ENCODE measurements at regions not wholly inside any gene's neighbourhood (a gene's known extent, or its start where the extent isn't known, plus 50 kb on each side); places are given as distances from the start of the nearest gene placed in this dataset.

- no peak for DNase-seq (ENCODE audit: extremely low read depth, low read depth)
- TF ChIP-seq, protein P1, sequence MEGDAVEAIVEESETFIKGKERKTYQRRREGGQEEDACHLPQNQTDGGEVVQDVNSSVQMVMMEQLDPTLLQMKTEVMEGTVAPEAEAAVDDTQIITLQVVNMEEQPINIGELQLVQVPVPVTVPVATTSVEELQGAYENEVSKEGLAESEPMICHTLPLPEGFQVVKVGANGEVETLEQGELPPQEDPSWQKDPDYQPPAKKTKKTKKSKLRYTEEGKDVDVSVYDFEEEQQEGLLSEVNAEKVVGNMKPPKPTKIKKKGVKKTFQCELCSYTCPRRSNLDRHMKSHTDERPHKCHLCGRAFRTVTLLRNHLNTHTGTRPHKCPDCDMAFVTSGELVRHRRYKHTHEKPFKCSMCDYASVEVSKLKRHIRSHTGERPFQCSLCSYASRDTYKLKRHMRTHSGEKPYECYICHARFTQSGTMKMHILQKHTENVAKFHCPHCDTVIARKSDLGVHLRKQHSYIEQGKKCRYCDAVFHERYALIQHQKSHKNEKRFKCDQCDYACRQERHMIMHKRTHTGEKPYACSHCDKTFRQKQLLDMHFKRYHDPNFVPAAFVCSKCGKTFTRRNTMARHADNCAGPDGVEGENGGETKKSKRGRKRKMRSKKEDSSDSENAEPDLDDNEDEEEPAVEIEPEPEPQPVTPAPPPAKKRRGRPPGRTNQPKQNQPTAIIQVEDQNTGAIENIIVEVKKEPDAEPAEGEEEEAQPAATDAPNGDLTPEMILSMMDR (IDR thresholded peaks at IDR 0.05; ENCODE audit: low read depth, low read length) = no peak
These were observed 193.8 kb downstream of the RBM43 start for GRCh38 chr2:151067658-151068369.

DNA sequence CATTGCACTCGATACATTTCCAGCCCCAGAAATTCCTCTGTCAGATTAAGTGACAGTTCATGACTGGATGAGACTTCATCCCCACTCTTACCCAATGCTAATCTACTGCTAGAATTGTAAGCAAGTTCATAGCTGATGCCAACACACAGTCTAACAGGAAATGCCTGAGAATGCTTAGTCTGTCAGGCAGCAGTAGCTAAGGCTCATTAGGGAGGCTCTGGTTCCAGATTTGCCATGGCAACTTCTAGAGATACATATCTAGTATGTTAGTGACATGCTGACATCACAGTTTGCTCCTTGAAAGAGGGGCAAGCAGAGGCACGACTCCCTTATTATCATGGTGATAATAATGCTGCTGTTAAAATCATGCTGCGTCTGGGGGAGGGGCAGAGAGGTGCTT, 198.4 kb downstream of the RBM43 start:
- TF ChIP-seq, protein P1 (IDR thresholded peaks at IDR 0.05; ENCODE audit: low read depth, low read length) = no peak

DNA sequence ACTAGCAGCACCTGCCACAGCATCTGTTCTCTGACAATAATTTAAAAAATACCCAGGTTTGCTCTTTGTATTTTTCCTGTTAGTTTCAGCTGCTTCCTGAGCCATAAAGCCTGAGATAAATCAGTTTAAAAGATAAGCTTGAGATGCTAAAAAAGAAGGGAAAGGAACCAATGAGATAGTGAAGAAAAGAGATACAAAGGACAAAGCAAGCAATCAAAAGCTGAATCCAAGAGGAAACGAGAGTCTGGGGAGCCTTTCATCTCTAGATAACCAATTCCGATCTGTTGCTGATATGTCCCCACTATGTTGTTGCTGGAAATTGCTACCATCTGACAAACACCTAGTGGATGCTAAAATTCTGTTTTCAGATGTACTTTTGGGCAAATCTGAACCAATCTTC, 201.4 kb downstream of the RBM43 start:
- no peak for DNase-seq (ENCODE audit: extremely low read depth, low read depth)
- TF ChIP-seq, protein P1 (IDR thresholded peaks at IDR 0.05; ENCODE audit: low read depth, low read length) = no peak

More for the DNA sequence above, 198.4 kb downstream of the RBM43 start:
- peak; percentile 20 for DNase-seq (ENCODE audit: extremely low read depth, low read depth)

DNA sequence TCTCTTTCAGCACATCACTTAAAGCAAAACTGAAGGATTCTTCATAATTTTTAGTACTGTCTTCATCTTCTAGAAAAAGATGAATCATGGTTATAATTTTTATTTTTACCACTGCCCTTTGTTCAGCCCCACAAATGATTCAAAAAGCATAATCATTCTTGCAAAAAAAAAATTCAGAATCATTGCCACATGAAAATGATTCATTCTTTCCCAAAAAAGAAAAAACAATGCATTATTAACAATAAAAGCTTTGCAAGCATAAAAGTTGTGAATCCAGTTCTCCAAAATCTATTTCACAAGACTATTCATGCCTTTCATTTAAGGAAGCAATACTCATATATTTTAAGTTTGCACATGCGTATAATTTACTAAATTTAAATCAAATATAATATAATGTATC, 204.8 kb downstream of the RBM43 start:
- TF ChIP-seq, protein P1 (IDR thresholded peaks at IDR 0.05; ENCODE audit: low read depth, low read length) = no peak
- no peak for DNase-seq (ENCODE audit: extremely low read depth, low read depth)

GRCh38 chr2:151053661-151053990, 208.0 kb downstream of the RBM43 start:
- no peak for DNase-seq (ENCODE audit: extremely low read depth, low read depth)
- TF ChIP-seq, protein P1 (IDR thresholded peaks at IDR 0.05; ENCODE audit: low read depth, low read length) = no peak

DNA sequence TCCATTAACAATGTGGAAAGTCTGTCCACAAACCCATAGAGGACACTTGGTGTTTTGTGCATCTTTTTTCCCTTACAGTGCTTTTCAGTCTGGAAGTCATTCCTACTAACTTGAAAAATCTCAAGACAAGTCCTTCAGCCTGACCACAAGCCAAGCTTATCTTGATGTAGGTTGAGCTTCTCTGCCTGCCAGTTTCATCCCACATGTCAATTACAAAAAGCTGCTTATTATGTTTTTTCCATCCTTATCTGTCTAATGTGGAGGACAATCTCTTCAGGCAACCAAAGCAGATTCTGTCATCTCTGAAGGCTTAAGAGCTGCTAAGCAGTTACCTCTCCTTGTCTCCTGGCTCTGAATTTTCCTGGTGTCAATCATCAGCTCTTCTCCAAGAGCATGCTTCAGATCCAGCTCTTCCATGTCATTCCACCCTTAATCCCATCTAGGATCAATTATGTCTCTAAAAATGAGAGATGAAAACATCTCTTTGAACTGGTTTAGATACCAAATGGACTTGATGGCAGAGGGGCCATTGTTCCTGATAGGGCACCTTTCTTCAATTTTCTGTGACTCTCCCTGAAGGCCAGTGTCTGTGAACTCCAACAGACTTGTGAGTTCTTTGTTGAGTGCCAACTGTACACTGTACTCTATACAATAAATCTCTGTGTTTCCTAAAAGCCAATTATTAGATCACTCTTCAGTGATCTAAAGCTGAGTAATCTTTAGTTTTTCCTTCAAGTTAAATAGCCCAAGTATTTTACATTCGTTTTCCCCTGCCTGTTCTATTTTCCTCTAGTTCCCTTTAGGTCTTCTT, 208.6 kb downstream of the RBM43 start:
- DNase-seq (ENCODE audit: extremely low read depth, low read depth) = no peak
- TF ChIP-seq, protein P1 (IDR thresholded peaks at IDR 0.05; ENCODE audit: low read depth, low read length) = no peak

GRCh38 chr2:151051574-151052220, 210.0 kb downstream of the RBM43 start:
- peak; percentile 22 for DNase-seq (ENCODE audit: extremely low read depth, low read depth)
- TF ChIP-seq, protein P1 (IDR thresholded peaks at IDR 0.05; ENCODE audit: low read depth, low read length) = peak; percentile 71

Data from AG09319 (cell line).